ENCODE measurements at regions not wholly inside any gene's neighbourhood (a gene's known extent, or its start where the extent isn't known, plus 50 kb on each side); places are given as distances from the start of the nearest gene placed in this dataset.
"Not testable (repeated sequence)": the region's sequence is repeated elsewhere in the genome, so short reads cannot be mapped to it uniquely, and the experiment has no call there.

DNA sequence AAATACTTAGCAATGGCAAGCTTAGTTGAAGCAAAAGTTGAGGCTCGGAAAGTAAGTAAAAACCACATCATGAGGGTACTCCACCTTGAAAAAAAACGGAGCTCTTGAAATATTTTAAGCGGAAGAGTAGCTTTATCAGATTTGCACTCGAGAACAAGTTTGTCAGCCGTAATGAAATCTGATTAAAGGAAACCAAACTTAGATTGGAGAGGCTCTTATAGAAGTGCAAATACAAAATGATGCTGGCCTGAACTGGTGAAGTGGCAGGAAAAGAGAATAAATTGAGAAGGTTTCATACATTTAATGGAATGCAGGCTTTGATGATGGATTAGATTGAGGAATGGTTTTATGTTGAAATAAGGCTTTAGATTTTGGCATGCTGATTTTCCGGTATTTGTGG is 484.2 kb downstream of the PID1 start:
- no peak for TF ChIP-seq CTCF (IDR thresholded peaks at IDR 0.05; ENCODE audit: control insufficient read depth, insufficient read depth, low read depth, low read length, missing control alignments)
- no peak for DNase-seq (ENCODE audit: low read depth)
- H3K4me3 ChIP-seq (ENCODE audit: control insufficient read depth, low read depth, low read length), result no peak overlapping the region

GRCh38 chr2:228782281-228782680 is 488.8 kb downstream of the PID1 start:
- no peak for DNase-seq (ENCODE audit: low read depth)
- TF ChIP-seq CTCF (IDR thresholded peaks at IDR 0.05; ENCODE audit: control insufficient read depth, insufficient read depth, low read depth, low read length, missing control alignments), result no peak
- no peak overlapping the region for H3K4me3 ChIP-seq (ENCODE audit: control insufficient read depth, low read depth, low read length)

- DNase-seq (ENCODE audit: low read depth), result no peak
- TF ChIP-seq CTCF (IDR thresholded peaks at IDR 0.05; ENCODE audit: control insufficient read depth, insufficient read depth, low read depth, low read length, missing control alignments), result no peak
- no peak overlapping the region for H3K4me3 ChIP-seq (ENCODE audit: control insufficient read depth, low read depth, low read length)
Measured at GRCh38 chr2:228777855-228778355, 493.2 kb downstream of the PID1 start.

DNA sequence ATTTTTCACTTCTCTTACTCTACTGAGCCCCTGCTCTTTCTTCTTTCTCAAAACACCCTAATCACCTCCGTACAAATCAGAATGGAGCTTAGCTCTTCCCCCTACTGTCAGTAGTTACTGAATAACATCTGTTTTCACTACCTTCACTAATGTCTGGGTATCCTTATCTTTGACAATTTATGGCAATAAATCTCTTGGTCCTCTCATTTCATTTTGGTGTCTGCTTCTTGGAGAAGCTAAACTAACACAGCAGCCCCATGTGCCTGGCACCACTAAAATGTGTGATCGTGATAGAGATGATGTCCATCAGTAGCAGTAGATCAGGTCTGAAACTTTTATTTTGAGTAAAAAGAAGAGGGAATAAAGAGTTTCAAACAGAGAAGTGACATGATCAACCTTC is 496.5 kb downstream of the PID1 start:
- no peak overlapping the region for H3K4me3 ChIP-seq (ENCODE audit: control insufficient read depth, low read depth, low read length)
- no peak for TF ChIP-seq CTCF (IDR thresholded peaks at IDR 0.05; ENCODE audit: control insufficient read depth, insufficient read depth, low read depth, low read length, missing control alignments)
- no peak for DNase-seq (ENCODE audit: low read depth)

DNA sequence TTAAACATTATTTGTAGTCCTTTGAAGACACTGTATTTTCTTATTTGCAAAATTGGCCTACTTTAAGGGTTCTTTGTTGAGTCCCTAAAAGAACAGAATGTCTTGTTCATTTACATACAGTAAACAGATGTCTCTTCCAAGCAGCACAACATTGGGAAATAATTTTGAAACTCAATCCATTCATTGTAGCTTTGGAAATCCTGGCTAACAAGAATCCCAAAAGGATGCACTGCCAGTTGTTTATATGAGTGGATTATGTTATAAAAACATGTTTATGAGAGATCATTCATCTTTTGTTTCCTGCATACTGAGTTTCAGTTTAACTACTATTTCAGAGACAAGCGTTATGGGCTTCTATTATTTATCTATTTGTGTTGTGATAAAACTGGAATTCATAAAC is 499.3 kb downstream of the PID1 start:
- DNase-seq (ENCODE audit: low read depth), result no peak
- no peak overlapping the region for H3K4me3 ChIP-seq (ENCODE audit: control insufficient read depth, low read depth, low read length)
- TF ChIP-seq CTCF (IDR thresholded peaks at IDR 0.05; ENCODE audit: control insufficient read depth, insufficient read depth, low read depth, low read length, missing control alignments), result no peak

DNA sequence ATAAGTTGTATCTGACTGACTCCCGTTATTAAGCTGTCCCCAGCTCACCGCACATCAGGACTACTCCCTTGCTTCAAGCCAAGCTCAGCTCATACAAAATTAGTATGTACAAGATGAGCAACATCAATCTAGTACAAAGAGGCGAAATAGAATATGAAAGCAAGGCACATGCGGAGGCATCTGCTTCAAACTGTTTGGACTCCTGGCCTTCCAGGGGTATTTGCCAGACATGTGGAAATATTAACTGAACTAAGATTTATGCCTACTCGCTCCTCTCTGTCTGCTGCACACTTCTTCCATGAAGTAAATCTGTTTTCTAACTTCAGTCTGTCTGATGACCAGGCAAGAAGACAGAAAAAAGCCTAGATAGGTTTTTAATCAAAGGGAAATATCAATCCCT is 499.8 kb downstream of the PID1 start:
- TF ChIP-seq CTCF (IDR thresholded peaks at IDR 0.05; ENCODE audit: control insufficient read depth, insufficient read depth, low read depth, low read length, missing control alignments), result no peak
- no peak overlapping the region for H3K4me3 ChIP-seq (ENCODE audit: control insufficient read depth, low read depth, low read length)
- no peak for DNase-seq (ENCODE audit: low read depth)

- DNase-seq (ENCODE audit: low read depth), result peak; percentile 74
- TF ChIP-seq CTCF (IDR thresholded peaks at IDR 0.05; ENCODE audit: control insufficient read depth, insufficient read depth, low read depth, low read length, missing control alignments), result no peak
- H3K4me3 ChIP-seq (ENCODE audit: control insufficient read depth, low read depth, low read length), result no peak overlapping the region
Measured at GRCh38 chr2:228768818-228769217, 502.3 kb downstream of the PID1 start.

- DNase-seq (ENCODE audit: low read depth); H3K4me3 ChIP-seq (ENCODE audit: control insufficient read depth, low read depth, low read length): not testable (repeated sequence)
Measured at GRCh38 chr2:228768141-228768540, 502.9 kb downstream of the PID1 start.

Measured in AG09309 (cell line).